22Rv1 (cell line): ENCODE measurements at regions not wholly inside any gene's neighbourhood (a gene's known extent, or its start where the extent isn't known, plus 50 kb on each side); places are given as distances from the start of the nearest gene placed in this dataset.

Source experiments
- CTCF ChIP-seq: fragments of 450-650 bp; IDR thresholded peaks from 2 replicates; pipeline ENCODE4 v1.5.1; 2017; ENCODE audit warnings: mild to moderate bottlenecking
- ZFX ChIP-seq: fragments of 450-650 bp; IDR thresholded peaks from 2 replicates; pipeline ENCODE4 v1.6.1; 2017; ENCODE audit warnings: antibody characterized with exemption, borderline replicate concordance

GRCh38 chr13:76637641-76638141 lies 248.5 kb downstream of the KCTD12 start:
- no peak for TF ChIP-seq CTCF
- TF ChIP-seq ZFX, result no peak
